ENCODE measurements at regions not wholly inside any gene's neighbourhood (a gene's known extent, or its start where the extent isn't known, plus 50 kb on each side); places are given as distances from the start of the nearest gene placed in this dataset.
"Not testable (repeated sequence)": the region's sequence is repeated elsewhere in the genome, so short reads cannot be mapped to it uniquely, and the experiment has no call there.

DNA sequence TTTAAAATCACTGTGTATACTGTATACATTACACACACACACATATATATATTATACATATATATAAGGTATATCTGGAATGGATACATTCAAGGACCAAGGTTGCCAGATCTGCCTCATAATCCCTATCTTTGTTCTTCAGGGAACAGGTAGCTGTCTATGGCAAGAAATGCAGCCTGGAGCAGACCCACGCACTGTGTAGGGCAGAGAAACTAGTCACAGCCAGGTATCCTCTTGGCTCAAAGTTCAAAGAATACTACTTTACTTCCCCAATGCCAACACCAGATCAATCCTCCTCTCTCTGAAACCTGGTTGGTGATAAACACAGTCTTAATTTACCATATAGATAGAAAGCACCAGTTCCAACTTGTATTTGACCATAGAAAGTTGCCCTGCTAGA, 313.6 kb downstream of the PRELID2 start:
- 86 to 100% (median 91%) methylated on average over 1 of the region's 1 CpG for WGBS, 4 donors
- no peak for DNase-seq
- Histone ChIP-seq H3K9me3 (replicated peaks in 1 of 3) (no peaks in the 10 kb centered on the region), H3K27me3 (no peaks in the 10 kb centered on the region), H3K27ac (no peak overlapping the region), H3K4me3 (no peak overlapping the region), H3K4me1 (replicated peaks in 1 of 2) (no peaks in the 10 kb centered on the region), H3K36me3 (replicated peaks in 1 of 2) (no peaks in the 10 kb centered on the region)
- intact Hi-C loops (cut with DNase I) = no loop called here
- no peak for TF ChIP-seq POLR2A (IDR thresholded peaks at IDR 0.05)

DNA sequence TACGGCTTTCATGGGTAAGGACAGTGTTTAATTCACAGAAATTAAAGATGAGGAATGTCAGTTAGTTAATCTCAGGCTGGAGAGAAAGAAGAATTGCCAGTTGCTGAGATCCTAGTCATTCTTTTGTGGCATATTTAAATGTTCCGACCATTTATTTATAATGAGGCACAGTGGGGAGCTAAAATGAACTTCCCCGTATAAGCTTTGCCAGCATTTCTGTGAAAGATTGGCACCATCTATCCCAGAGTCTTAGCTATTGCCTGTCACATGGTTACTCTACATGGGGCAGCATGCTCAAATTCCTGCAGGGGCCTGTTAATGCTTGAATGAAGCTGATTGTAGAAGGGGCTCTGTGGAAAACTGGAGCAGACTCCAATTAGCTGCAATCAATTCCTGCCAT, 314.1 kb downstream of the PRELID2 start:
- no peak for TF ChIP-seq POLR2A (IDR thresholded peaks at IDR 0.05)
- TF ChIP-seq, protein P1, sequence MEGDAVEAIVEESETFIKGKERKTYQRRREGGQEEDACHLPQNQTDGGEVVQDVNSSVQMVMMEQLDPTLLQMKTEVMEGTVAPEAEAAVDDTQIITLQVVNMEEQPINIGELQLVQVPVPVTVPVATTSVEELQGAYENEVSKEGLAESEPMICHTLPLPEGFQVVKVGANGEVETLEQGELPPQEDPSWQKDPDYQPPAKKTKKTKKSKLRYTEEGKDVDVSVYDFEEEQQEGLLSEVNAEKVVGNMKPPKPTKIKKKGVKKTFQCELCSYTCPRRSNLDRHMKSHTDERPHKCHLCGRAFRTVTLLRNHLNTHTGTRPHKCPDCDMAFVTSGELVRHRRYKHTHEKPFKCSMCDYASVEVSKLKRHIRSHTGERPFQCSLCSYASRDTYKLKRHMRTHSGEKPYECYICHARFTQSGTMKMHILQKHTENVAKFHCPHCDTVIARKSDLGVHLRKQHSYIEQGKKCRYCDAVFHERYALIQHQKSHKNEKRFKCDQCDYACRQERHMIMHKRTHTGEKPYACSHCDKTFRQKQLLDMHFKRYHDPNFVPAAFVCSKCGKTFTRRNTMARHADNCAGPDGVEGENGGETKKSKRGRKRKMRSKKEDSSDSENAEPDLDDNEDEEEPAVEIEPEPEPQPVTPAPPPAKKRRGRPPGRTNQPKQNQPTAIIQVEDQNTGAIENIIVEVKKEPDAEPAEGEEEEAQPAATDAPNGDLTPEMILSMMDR (IDR thresholded peaks at IDR 0.05) = no peak
- no peak overlapping the region for H3K4me3 ChIP-seq
- intact Hi-C loops (cut with DNase I) = no loop called here
- no peak for DNase-seq
- no peak overlapping the region for H3K27ac ChIP-seq
- no peaks in the 10 kb centered on the region for H3K27me3 ChIP-seq
- no peaks in the 10 kb centered on the region for H3K36me3 ChIP-seq (replicated peaks in 1 of 2)
- H3K9me3 ChIP-seq (replicated peaks in 1 of 3) = no peaks in the 10 kb centered on the region
- H3K4me1 ChIP-seq (replicated peaks in 1 of 2) = no peaks in the 10 kb centered on the region
- 67 to 84% (median 76%) methylated on average over 3 of the region's 3 CpGs for WGBS, 4 donors

DNA sequence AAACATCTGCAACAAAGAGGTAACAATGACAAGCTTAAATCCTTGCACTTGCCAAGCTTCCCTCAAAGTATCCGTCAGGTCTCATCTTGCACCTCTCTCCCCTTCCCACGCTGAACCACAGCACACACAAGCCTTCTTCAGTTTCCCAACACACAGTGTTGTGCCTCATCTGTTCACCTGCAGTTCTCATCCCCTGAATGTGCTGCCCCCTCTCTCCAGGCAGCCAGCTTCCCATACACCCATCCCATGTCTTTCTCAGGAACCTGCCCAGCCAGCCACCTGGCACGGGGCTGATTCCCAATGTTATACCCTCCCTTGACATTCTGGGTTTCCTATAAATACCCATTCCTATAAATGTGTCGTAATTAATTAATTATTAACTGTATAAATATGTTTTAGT, 314.8 kb downstream of the PRELID2 start:
- H3K4me3 ChIP-seq = no peak overlapping the region
- 60 to 81% (median 76%) methylated on average over 4 of the region's 4 CpGs for WGBS, 4 donors
- no peaks in the 10 kb centered on the region for H3K9me3 ChIP-seq (replicated peaks in 1 of 3)
- H3K36me3 ChIP-seq (replicated peaks in 1 of 2) = no peaks in the 10 kb centered on the region
- TF ChIP-seq POLR2A (IDR thresholded peaks at IDR 0.05) = no peak
- TF ChIP-seq, protein P1 (IDR thresholded peaks at IDR 0.05) = no peak
- no peaks in the 10 kb centered on the region for H3K4me1 ChIP-seq (replicated peaks in 1 of 2)
- intact Hi-C loops (cut with DNase I) = no loop called here
- DNase-seq = no peak
- no peaks in the 10 kb centered on the region for H3K27me3 ChIP-seq
- H3K27ac ChIP-seq = no peak overlapping the region

DNA sequence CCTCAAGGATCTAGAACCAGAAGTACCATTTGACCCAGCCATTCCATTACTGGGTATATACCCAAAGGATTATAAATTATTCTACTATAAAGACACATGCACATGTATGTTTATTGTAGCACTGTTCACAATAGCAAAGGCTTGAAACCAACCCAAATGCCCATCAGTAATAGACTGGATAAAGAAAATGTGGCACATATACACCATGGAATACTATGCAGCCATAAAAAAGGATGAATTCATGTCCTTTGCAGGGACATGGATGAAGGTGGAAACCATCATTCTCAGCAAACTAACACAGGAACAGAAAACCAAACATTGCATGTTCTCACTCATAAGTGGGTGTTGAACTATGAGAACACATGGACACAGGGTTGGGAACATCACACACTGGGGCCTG, 317.6 kb downstream of the PRELID2 start:
- H3K4me1 ChIP-seq (replicated peaks in 1 of 2); H3K36me3 ChIP-seq (replicated peaks in 1 of 2); H3K9me3 ChIP-seq (replicated peaks in 1 of 3); intact Hi-C loops (cut with DNase I); H3K27me3 ChIP-seq; H3K4me3 ChIP-seq; DNase-seq; H3K27ac ChIP-seq: not testable (repeated sequence)

DNA sequence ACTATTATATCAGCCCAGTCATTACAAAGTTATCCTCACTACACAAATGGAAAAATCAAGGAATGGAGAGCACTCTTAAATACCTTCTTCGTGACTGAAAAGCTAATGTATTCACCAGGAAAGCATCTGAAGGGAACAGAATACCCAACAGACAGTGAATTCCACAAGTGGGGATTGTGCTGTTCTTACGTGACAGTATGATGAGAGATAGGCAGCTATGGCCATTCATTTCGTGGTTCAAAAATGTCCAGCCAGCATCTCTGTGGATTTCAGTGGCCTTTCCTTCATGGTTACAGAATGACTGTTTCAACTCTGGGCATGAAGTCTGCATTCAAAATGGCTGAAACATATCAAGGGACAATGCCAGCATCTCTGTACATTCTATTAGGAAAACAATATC, 323.8 kb downstream of the PRELID2 start:
- Histone ChIP-seq H3K4me3 (no peak overlapping the region), H3K4me1 (replicated peaks in 1 of 2) (peaks cover 0 to 11% of the 10 kb centered on the region in 2 donors), H3K27ac (no peak overlapping the region), H3K27me3 (no peaks in the 10 kb centered on the region), H3K36me3 (replicated peaks in 1 of 2) (no peaks in the 10 kb centered on the region), H3K9me3 (replicated peaks in 1 of 3) (no peaks in the 10 kb centered on the region)
- intact Hi-C loops (cut with DNase I) = no loop called here
- TF ChIP-seq, protein P1 (IDR thresholded peaks at IDR 0.05) = no peak
- no peak for TF ChIP-seq POLR2A (IDR thresholded peaks at IDR 0.05)
- DNase-seq = no peak
- WGBS, 4 donors = 86 to 91% (median 89%) methylated on average over 3 of the region's 3 CpGs
